Esophagus muscularis mucosa (tissue), 4 donors: ENCODE measurements at regions not wholly inside any gene's neighbourhood (a gene's known extent, or its start where the extent isn't known, plus 50 kb on each side); places are given as distances from the start of the nearest gene placed in this dataset.
"Not testable (repeated sequence)": the region's sequence is repeated elsewhere in the genome, so short reads cannot be mapped to it uniquely, and the experiment has no call there.

Experiments used
- DNase-seq: peaks from one replicate; pipeline ENCODE4 v3.0.0-alpha.2; 2017; ENCODE audit errors: extremely low spot score
- H3K27ac ChIP-seq, 4 donors: fragments of 200-600 bp; sonication (generic); replicated peaks in 1 of 4; 1 replicate in 3 of 4; 2 replicates in 1 of 4; pipeline ENCODE4 v1.5.1; 2016 to 2019; ENCODE audit warnings: mild to moderate bottlenecking in 1 of 4
- H3K27me3 ChIP-seq, 4 donors: fragments of 200-600 bp; sonication (generic); one replicate each; pipeline versions ENCODE4 v1.5.1 to v1.6.0; 2016 to 2019
- H3K36me3 ChIP-seq, 4 donors: fragments of 200-600 bp; sonication (generic); one replicate each; pipeline ENCODE4 v1.5.1; 2016 to 2019
- H3K4me1 ChIP-seq, 4 donors: fragments of 200-600 bp; sonication (generic); one replicate each; pipeline ENCODE4 v1.5.1; 2016 to 2019
- H3K4me3 ChIP-seq, 4 donors: fragments of 200-600 bp; sonication (generic); 1 replicate in 2 of 4; 2 replicates in 2 of 4; pipeline ENCODE4 v1.5.1; 2016 to 2019; ENCODE audit warnings: mild to moderate bottlenecking in 4 of 4, moderate library complexity in 1 of 4
- H3K9me3 ChIP-seq, 4 donors: fragments of 200-600 bp; sonication (generic); 1 replicate in 3 of 4; 2 replicates in 1 of 4; pipeline ENCODE4 v1.5.1; 2016 to 2019
- CTCF ChIP-seq, 3 experiments: fragments of 200-600 bp in 2 of 3; fragments of 450-650 bp in 1 of 3; sonication (generic) in 2 of 3; IDR thresholded peaks; one replicate each; pipeline ENCODE4 v1.5.1; 2017 to 2019; ENCODE audit warnings: antibody characterized with exemption in 3 of 3, mild to moderate bottlenecking in 2 of 3, moderate library complexity in 1 of 3
- EP300 ChIP-seq: sonication (generic); formaldehyde crosslinking; IDR thresholded peaks from one replicate; pipeline ENCODE4 v1.6.1; 2017; ENCODE audit warnings: antibody characterized with exemption
- POLR2A ChIP-seq: fragments of 450-650 bp; IDR thresholded peaks from one replicate; pipeline ENCODE4 v1.6.1; 2017; ENCODE audit warnings: antibody characterized with exemption, moderate library complexity, mild to moderate bottlenecking, low read depth
- POLR2AphosphoS5 ChIP-seq, 2 donors: sonication (generic); formaldehyde crosslinking; IDR thresholded peaks; one replicate each; pipeline ENCODE4 v1.6.1; 2017; ENCODE audit warnings: antibody characterized with exemption in 2 of 2
- WGBS: methylation state at CpG from one replicate; pipeline ENCODE4 v1.1.5; 2018; 5-methylcytosine and 5-hydroxymethylcytosine counted together
- intact Hi-C: fragments of 100-400 bp; cut with DNase I; formaldehyde crosslinking; loops from one replicate; pipeline ENCODE4 v1.15.1; 2023

GRCh38 chr3:31105011-31105410 lies 210.6 kb upstream of the GADL1 start:
- TF ChIP-seq POLR2AphosphoS5 (IDR thresholded peaks at IDR 0.05) (no peak), EP300 (no peak), POLR2A (no peak), CTCF (IDR thresholded peaks at IDR 0.05) (no peak)
- WGBS = 90% methylated on average over 1 of the region's 1 CpG
- no peak overlapping the region for H3K4me3 ChIP-seq
- no peaks in the 10 kb centered on the region for H3K9me3 ChIP-seq
- no peaks in the 10 kb centered on the region for H3K27me3 ChIP-seq
- H3K36me3 ChIP-seq = no peaks in the 10 kb centered on the region
- H3K27ac ChIP-seq = no peak overlapping the region
- H3K4me1 ChIP-seq = no peaks in the 10 kb centered on the region
- no peak for DNase-seq
- intact Hi-C loops = no loop called here

- no peaks in the 10 kb centered on the region for H3K4me1 ChIP-seq
- H3K9me3 ChIP-seq = no peaks in the 10 kb centered on the region
- TF ChIP-seq CTCF (IDR thresholded peaks at IDR 0.05) (no peak), POLR2AphosphoS5 (IDR thresholded peaks at IDR 0.05) (no peak), POLR2A (no peak), EP300 (no peak)
- no peaks in the 10 kb centered on the region for H3K27me3 ChIP-seq
- H3K36me3 ChIP-seq = no peaks in the 10 kb centered on the region
- H3K27ac ChIP-seq = no peak overlapping the region
- H3K4me3 ChIP-seq = no peak overlapping the region
- 82% methylated on average over 2 of the region's 2 CpGs for WGBS
- intact Hi-C loops = no loop called here
- no peak for DNase-seq
Observed at GRCh38 chr3:31105438-31106077, 211.1 kb upstream of the GADL1 start.

GRCh38 chr3:31106204-31106603 lies 211.7 kb upstream of the GADL1 start:
- no peak overlapping the region for H3K27ac ChIP-seq
- intact Hi-C loops = no loop called here
- no peak for TF ChIP-seq POLR2A
- TF ChIP-seq POLR2AphosphoS5 (IDR thresholded peaks at IDR 0.05) = no peak
- TF ChIP-seq CTCF (IDR thresholded peaks at IDR 0.05) = no peak
- no peak for TF ChIP-seq EP300
- H3K4me1 ChIP-seq = no peaks in the 10 kb centered on the region
- no peaks in the 10 kb centered on the region for H3K9me3 ChIP-seq
- H3K36me3 ChIP-seq = no peaks in the 10 kb centered on the region
- 94% methylated on average over 2 of the region's 2 CpGs for WGBS
- peak; percentile 86 for DNase-seq
- H3K27me3 ChIP-seq = no peaks in the 10 kb centered on the region
- H3K4me3 ChIP-seq = no peak overlapping the region

GRCh38 chr3:31106912-31107311 lies 212.5 kb upstream of the GADL1 start:
- Histone ChIP-seq H3K27ac (no peak overlapping the region), H3K36me3 (no peaks in the 10 kb centered on the region), H3K4me3 (no peak overlapping the region), H3K9me3 (no peaks in the 10 kb centered on the region), H3K4me1 (no peaks in the 10 kb centered on the region), H3K27me3 (no peaks in the 10 kb centered on the region)
- 97% methylated on average over 2 of the region's 2 CpGs for WGBS
- TF ChIP-seq POLR2A (no peak), CTCF (IDR thresholded peaks at IDR 0.05) (no peak), POLR2AphosphoS5 (IDR thresholded peaks at IDR 0.05) (no peak), EP300 (no peak)
- no peak for DNase-seq
- intact Hi-C loops = no loop called here

- Histone ChIP-seq H3K27me3 (no peaks in the 10 kb centered on the region), H3K36me3 (no peaks in the 10 kb centered on the region), H3K9me3 (no peaks in the 10 kb centered on the region), H3K4me3 (no peak overlapping the region), H3K4me1 (no peaks in the 10 kb centered on the region), H3K27ac (no peak overlapping the region)
- WGBS = 95% methylated on average over 1 of the region's 1 CpG
- TF ChIP-seq POLR2AphosphoS5 (IDR thresholded peaks at IDR 0.05) (no peak), EP300 (no peak), CTCF (IDR thresholded peaks at IDR 0.05) (no peak), POLR2A (no peak)
- intact Hi-C loops = no loop called here
- DNase-seq = no peak
Observed at GRCh38 chr3:31114929-31115283, 220.4 kb upstream of the GADL1 start.

- H3K27ac ChIP-seq, H3K27me3 ChIP-seq, intact Hi-C loops, DNase-seq, H3K36me3 ChIP-seq, H3K4me3 ChIP-seq, H3K4me1 ChIP-seq, H3K9me3 ChIP-seq: not testable (repeated sequence)
- WGBS = 92% methylated on average over 2 of the region's 2 CpGs
Observed at GRCh38 chr3:31115531-31115930, 221.1 kb upstream of the GADL1 start.
